Heart left ventricle (tissue), 13 donors: ENCODE measurements at regions not wholly inside any gene's neighbourhood (a gene's known extent, or its start where the extent isn't known, plus 50 kb on each side); places are given as distances from the start of the nearest gene placed in this dataset.

Experiments used
- POLR2A ChIP-seq, 2 donors: fragments of 450-650 bp; IDR thresholded peaks; one replicate each; pipeline ENCODE4 v1.6.1; 2017; ENCODE audit warnings: antibody characterized with exemption in 2 of 2, mild to moderate bottlenecking in 2 of 2, moderate library complexity in 2 of 2
- TF ChIP-seq, protein P1 (sequence below), 12 donors: fragments of 200-600 bp; sonication (generic) in 4 of 12; IDR thresholded peaks; one replicate each; pipeline versions ENCODE4 v1.5.0 to v1.8.0; 2018 to 2022; ENCODE audit warnings: antibody characterized with exemption in 12 of 12, mild to moderate bottlenecking in 5 of 12
- donor health status: ischemic (EF 13 %, LVEDD 7.1; RV severe dilation, severe dysfunction).
- donor health status: DM: no; HTN: yes; CAD: no.
- donor health status: DM: no; HTN: no; CAD: no.
- donor health status: ischemic (EF 25% LVEDD 6.9; RV normal size, moderate dysfunction).
- donor health status: ischemic (EF 25% LVEDD 5.7; RV mildly dilated, moderate dysfunction).
- donor health status: ischemic (EF 35%, LVEDD 5.7; RV mildly dilated, moderate dysfunction).
- donor health status: nonischemic (EF 11% LVEDD 7.7; RV severe dilation, severe dysfunction).
- donor health status: DM: yes; HTN: yes; CAD: no.
- donor health status: PGD.
- donor health status: ischemic (EF 29% LVEDD 5.4; RV normal size, mild dysfunction).
- donor health status: nonischemic (EF 23%, LVEDD 6.1; RV moderate dilation, normal function).

DNA sequence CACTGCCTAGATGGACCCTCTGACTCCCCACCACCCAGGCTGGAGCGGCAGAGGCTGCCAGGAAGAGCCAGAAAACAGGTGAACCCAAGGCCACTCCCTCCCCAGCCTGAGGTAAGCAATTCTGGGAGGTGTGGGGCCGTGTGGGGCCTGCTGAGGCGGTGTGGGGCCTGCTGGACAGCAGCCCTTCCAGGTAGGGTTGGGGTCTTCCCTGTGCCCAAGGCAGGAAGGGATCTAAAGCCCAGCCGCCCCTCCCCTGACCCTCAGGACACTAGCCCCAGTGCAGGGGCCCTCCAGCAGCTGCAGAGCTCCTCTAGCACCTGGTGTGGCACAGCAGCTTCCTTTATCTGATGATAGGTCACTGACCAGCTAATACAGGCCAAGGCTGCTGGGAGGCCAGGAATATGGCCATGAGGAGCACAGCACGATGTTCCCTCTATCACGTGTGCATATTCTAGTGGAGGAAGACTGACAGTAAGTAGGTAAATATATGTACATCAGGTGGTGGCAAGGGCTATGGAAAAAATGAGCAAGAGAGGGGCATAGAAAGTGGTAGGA is 86.9 kb downstream of the IER5 start:
- TF ChIP-seq, protein P1, sequence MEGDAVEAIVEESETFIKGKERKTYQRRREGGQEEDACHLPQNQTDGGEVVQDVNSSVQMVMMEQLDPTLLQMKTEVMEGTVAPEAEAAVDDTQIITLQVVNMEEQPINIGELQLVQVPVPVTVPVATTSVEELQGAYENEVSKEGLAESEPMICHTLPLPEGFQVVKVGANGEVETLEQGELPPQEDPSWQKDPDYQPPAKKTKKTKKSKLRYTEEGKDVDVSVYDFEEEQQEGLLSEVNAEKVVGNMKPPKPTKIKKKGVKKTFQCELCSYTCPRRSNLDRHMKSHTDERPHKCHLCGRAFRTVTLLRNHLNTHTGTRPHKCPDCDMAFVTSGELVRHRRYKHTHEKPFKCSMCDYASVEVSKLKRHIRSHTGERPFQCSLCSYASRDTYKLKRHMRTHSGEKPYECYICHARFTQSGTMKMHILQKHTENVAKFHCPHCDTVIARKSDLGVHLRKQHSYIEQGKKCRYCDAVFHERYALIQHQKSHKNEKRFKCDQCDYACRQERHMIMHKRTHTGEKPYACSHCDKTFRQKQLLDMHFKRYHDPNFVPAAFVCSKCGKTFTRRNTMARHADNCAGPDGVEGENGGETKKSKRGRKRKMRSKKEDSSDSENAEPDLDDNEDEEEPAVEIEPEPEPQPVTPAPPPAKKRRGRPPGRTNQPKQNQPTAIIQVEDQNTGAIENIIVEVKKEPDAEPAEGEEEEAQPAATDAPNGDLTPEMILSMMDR (IDR thresholded peaks at IDR 0.05): no peak
- no peak for TF ChIP-seq POLR2A (IDR thresholded peaks at IDR 0.05)
